ENCODE measurements at regions not wholly inside any gene's neighbourhood (a gene's known extent, or its start where the extent isn't known, plus 50 kb on each side); places are given as distances from the start of the nearest gene placed in this dataset.

- TF ChIP-seq CTCF (IDR thresholded peaks at IDR 0.05; ENCODE audit: insufficient read depth, low read depth, low read length, missing control alignments): no peak
- peak; percentile 66 for DNase-seq (ENCODE audit: low read depth)
Measured at GRCh38 chr17:71432378-71433315, 688.2 kb upstream of the SOX9 start.

GRCh38 chr17:71434716-71435115 is 686.1 kb upstream of the SOX9 start:
- no peak overlapping the region for H3K4me3 ChIP-seq (ENCODE audit: low read length)
- no peak for DNase-seq (ENCODE audit: low read depth)
- TF ChIP-seq CTCF (IDR thresholded peaks at IDR 0.05; ENCODE audit: insufficient read depth, low read depth, low read length, missing control alignments): no peak

More at GRCh38 chr17:71432378-71433315, 688.2 kb upstream of the SOX9 start:
- no peak overlapping the region for H3K4me3 ChIP-seq (ENCODE audit: low read length)

DNA sequence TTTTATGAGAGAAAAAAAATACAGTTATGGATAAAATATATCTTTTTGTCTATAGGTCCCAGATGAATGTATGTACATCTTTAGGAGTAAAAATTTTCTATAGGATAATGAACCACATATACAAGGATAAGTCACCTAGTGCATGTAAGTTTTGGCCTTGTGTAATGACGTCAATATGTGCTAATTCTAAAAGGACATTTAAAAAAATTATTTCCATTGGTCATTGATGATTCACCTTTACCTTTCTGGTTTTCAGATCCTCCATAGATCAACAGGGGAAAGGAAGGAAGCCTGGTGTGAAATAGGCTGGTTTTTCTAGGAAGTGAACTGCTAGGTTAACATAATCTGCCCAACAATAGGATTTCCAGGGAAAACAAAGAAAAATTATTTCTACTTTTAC is 684.3 kb upstream of the SOX9 start:
- H3K4me3 ChIP-seq (ENCODE audit: low read length): no peak overlapping the region
- peak; percentile 41 for DNase-seq (ENCODE audit: low read depth)
- no peak for TF ChIP-seq CTCF (IDR thresholded peaks at IDR 0.05; ENCODE audit: insufficient read depth, low read depth, low read length, missing control alignments)

GRCh38 chr17:71437166-71437565 is 683.7 kb upstream of the SOX9 start:
- TF ChIP-seq CTCF (IDR thresholded peaks at IDR 0.05; ENCODE audit: insufficient read depth, low read depth, low read length, missing control alignments): no peak
- no peak for DNase-seq (ENCODE audit: low read depth)
- no peak overlapping the region for H3K4me3 ChIP-seq (ENCODE audit: low read length)

DNA sequence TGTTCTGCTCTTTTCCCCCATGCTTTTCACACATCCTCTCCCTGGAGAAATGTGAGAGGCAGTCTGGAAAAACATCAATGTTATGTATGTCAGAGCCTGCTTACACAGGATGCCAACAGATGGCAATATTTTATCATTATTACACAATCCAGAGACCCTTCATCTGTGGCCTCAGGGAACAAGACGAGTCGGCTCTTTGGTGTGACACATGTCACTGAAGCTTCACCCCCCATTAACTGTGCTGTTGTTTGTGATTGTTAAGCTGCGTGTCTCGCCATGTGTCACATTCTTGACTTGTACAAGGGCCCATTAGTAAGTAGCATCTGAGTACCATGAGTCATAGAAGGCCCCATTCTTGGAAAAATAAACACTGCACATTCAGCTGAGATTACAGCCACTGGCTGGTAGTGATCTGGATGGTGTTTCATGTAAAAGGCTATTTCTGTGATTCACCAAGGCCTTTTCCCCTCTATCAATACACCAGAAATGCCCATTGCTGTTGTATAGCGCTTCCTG is 682.1 kb upstream of the SOX9 start:
- no peak for TF ChIP-seq CTCF (IDR thresholded peaks at IDR 0.05; ENCODE audit: insufficient read depth, low read depth, low read length, missing control alignments)
- peak; percentile 96 for DNase-seq (ENCODE audit: low read depth)
- no peak overlapping the region for H3K4me3 ChIP-seq (ENCODE audit: low read length)

DNA sequence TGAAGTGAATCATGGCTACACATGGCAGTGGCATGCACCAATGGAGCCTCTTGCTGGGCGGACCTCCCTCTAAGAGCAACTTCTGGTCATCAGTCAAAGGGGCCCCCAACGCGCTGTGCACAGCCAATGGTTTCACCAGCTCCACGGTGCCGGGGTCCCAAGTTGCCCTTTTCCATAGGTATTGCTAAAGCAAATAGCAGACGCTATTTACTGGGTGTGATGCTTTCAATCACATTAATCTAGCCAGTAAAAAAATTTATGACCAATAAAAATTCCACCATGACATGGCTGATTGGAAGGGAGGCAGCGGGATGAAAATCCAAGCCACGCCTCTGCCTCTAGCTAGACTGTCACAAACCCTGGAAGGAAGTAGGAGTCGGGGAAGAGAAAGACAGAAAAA is 680.3 kb upstream of the SOX9 start:
- no peak for TF ChIP-seq CTCF (IDR thresholded peaks at IDR 0.05; ENCODE audit: insufficient read depth, low read depth, low read length, missing control alignments)
- DNase-seq (ENCODE audit: low read depth): no peak
- H3K4me3 ChIP-seq (ENCODE audit: low read length): no peak overlapping the region
